NCI-H524 (cell line): ENCODE measurements at regions not wholly inside any gene's neighbourhood (a gene's known extent, or its start where the extent isn't known, plus 50 kb on each side); places are given as distances from the start of the nearest gene placed in this dataset.
"Not testable (repeated sequence)": the region's sequence is repeated elsewhere in the genome, so short reads cannot be mapped to it uniquely, and the experiment has no call there.

Source experiments
- DNase-seq, 2 experiments: peaks; one replicate each; lab custom pipeline; 2025; lab: John Stamatoyannopoulos, UW

- not testable (repeated sequence) for DNase-seq
Observed at GRCh38 chr2:179385756-179386155, 121.1 kb upstream of the SESTD1 start.

DNA sequence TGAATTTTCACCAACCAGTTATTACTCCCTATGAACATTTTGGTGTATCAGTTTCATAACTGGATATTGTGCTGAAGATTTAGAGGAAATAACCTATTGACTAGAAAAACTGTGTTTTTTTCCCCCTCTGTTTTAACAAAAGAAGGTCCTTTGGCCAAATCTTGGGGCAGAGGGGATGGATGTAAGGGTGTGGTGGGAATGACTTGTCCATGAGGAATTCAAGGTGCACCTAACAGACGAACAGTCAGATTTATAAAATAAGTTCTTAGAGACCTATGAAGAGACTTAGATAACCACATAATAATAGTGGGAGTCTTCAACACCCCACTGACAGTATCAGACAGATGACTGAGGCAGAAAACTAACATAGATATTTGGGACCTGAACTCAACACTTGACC is 119.3 kb upstream of the SESTD1 start:
- no peak for DNase-seq

DNA sequence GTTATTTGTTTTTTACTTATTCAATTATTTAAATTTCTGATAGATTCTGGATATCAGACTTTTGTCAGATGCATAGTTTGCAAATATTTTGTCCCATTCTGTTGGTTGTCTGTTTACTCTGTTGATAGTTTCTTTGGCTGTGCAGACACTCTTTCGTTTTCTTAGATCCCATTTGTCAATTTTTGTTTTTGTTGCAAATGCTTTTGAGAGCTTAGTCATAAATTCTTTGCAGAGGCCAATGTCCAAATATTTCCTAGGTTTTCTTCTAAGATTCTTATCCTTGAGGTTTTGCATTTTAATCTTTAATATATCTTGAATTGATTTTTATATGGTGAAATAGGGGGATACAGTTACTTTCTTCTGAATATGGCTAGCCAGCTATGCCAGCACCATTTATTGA is 112.7 kb upstream of the SESTD1 start:
- no peak for DNase-seq

- no peak for DNase-seq
Observed at GRCh38 chr2:179376881-179377280, 112.2 kb upstream of the SESTD1 start.

- no peak for DNase-seq
Observed at GRCh38 chr2:179373816-179374215, 109.2 kb upstream of the SESTD1 start.

DNA sequence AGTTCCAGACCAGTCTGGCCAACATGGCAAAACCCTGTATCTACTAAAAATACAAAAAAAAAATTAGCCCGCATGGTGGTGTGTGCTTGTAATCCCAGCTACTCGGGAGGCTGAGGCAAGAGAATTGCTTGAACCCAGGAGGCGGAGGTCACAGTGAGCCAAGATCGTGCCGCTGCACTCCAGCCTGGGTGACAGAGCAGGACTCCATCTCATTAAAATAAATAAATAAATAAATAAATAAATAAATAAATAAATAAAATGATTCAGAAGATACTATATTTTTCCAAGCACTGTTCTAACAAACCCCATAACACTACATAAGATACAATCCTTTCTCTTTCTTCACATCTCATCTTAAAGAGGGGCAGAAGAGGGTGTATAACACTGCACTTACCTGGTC is 100.9 kb upstream of the SESTD1 start:
- not testable (repeated sequence) for DNase-seq

DNA sequence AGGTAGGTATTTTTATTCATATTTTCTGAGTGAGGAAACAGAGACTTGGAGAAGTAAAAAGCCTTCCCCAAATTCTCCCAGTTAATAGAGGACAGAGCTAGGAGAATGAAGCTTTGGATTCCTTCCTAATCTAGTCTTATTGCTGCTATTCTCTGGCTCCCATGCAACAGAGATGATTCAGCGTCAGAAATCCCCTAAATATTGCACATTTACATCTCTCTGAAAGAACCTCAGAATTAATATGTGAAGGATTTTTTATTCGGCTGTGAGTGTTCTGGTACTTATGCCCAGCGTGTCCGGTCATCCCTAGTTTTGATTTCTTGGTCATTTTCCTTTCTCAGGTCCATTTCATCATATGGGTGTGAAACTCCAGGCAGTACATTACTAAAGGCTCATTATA is 91.2 kb upstream of the SESTD1 start:
- no peak for DNase-seq

DNA sequence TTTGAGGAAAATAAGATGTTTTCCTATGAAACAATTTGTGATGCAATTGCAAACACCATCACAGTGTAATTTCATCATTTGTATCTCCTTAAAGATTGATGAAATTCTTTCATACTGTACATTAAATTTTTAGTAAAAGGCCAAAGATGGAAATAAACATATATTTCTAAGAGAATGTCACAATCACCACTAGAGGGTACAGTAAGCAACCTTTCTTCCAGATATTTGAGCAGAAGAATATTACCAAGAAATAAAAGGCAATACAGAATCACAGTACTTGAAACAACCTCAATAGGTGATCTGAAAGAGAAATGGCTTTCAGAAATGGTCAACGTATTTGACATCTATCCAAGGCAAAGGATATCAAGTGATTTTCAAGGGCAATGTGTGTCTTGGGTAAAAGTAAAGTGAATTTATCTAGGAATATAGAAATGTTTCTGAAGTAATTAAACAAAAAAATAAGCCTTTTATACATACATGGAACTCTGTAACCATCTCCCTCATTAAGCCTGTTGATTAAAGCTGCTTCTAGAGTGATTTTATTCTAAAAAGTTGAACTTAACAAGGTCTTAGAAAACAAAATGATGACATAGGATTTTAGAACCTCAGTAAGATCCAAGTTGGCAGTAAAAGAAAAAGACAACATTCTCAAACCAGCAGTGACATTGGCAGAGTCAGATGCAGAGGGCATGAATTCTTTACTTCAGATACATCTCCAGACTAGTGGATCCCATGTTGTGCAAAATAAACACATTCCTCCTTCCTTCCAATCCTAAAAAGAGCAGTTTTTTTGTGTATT is 90.3 kb upstream of the SESTD1 start:
- DNase-seq, result peak in 1 of 2 experiments; percentile 8

GRCh38 chr2:179354296-179354695 is 89.7 kb upstream of the SESTD1 start:
- DNase-seq, result no peak

GRCh38 chr2:179352181-179352580 is 87.5 kb upstream of the SESTD1 start:
- no peak for DNase-seq

DNA sequence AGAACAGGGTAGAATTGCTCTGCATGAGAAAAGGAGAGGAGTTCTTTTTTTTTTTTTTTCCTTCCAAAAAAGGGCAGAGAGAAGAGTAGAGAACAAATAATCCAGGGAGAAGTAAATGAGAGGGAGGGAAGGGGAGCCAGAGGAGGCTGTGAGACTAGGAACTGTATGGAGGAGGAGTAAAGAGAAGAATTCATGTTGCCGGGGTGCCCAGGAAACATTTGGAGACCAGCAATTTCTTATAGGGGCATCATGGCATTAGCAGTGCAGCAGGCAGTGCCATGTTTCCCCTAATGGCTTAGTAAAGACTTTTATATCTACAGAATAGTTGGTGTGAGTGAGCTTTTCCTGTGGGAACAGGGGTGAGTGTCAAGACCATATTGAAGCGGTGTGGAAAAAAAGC is 86.4 kb upstream of the SESTD1 start:
- DNase-seq, result no peak

DNA sequence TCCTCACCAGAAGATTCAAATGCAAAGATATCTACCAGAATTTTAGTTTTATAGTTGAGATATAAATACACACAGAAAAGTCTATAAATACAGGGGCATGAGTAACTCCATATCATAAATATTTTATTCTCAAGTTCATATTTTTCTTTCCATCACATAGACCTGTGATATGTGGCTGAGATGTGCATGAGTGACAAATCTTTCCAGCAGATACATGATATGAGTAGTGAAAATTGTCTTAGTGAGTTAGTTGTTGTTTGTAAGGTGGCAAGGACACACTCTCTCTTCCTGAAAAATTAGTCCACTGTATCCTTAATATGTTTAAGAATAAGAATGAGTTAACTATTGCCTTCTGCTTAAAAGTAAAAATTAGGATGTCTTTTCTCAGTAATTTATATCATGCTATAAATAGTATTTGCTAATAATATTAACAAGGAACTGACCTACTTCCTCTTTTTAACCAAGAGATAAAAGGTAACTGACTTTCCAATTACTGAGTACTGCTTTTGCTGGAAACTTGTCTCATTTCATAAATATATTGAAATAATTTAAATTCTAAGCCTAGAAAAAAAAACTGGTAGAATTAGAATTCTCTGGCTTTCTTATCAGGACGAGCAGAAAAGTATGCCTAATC is 85.2 kb upstream of the SESTD1 start:
- no peak for DNase-seq

GRCh38 chr2:179348906-179349305 is 84.3 kb upstream of the SESTD1 start:
- DNase-seq, result no peak

DNA sequence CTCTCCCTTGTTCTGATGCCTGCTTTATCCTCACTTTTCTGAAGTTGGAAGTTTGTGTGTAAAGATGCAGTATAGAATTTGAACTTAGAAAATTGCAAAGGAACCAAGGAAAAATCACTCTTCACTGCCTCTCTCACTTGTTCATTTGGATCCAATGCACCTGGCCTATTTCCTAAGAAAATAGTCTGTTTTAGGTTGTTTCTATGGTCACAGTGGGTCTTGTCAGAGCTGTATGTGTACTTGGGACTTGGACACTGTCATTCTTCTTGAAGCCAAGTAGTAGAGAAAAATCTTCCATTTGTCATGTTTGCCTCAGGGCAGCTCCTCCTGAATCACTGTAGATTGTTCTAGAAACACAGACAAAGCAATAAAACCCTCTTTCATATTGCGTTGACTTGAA is 80.3 kb upstream of the SESTD1 start:
- no peak for DNase-seq

DNA sequence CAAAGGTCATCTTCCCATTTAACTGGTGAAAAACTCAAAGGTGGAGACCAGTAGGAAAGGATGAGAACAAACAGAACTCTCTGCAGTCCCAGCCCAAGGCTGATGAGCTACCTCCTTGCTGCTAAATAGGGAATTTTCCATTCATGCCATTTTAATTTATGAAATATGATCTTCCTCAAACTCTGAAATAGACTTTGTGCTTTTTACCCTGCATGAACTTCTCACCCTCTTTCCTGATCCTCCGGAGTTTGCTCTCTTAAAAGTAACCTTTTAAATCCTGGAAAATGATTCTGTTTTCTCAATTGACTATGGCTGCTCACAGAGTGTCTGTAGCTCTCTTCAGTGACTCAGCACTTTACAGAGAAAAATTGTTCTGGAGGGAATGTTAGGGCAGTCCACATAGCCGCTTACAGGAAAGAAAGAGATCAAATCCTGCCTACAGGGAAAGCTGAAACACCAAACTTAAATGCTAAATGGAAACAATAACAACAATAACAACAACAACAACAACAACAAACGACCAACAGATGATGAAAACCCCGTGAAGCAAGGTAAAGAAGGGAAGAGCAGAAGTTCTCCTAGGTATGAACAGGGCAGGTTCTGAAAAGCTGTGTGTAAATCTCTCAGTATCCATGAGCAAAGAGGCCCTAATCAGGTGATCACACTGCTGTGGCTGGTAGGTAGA is 79.8 kb upstream of the SESTD1 start:
- DNase-seq, result no peak

DNA sequence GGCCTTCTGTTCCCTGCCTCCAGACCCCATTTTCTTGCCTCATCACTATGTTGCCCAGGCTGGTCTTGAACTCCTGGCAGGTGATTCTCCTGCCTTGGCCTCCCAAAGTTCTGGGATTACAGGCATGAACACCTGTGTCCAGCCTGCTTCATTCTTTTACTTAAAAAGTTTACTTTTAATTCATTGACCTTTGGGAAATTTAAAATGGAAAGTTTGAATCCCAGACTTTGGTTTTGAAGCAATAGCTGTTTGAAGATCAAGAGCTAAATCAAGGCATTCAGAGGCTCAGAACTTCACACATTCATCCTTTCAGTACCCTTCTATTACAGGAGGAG is 79.3 kb upstream of the SESTD1 start:
- DNase-seq, result no peak

GRCh38 chr2:179341152-179341866 is 76.7 kb upstream of the SESTD1 start:
- no peak for DNase-seq

GRCh38 chr2:179340678-179341077 is 76.0 kb upstream of the SESTD1 start:
- peak in 1 of 2 experiments; percentile 27 for DNase-seq

- DNase-seq, result no peak
Observed at GRCh38 chr2:179338681-179339080, 74.0 kb upstream of the SESTD1 start.

- DNase-seq, result no peak
Observed at GRCh38 chr2:179336782-179337534, 72.3 kb upstream of the SESTD1 start.

GRCh38 chr2:179335732-179336131 is 71.1 kb upstream of the SESTD1 start:
- DNase-seq, result no peak

DNA sequence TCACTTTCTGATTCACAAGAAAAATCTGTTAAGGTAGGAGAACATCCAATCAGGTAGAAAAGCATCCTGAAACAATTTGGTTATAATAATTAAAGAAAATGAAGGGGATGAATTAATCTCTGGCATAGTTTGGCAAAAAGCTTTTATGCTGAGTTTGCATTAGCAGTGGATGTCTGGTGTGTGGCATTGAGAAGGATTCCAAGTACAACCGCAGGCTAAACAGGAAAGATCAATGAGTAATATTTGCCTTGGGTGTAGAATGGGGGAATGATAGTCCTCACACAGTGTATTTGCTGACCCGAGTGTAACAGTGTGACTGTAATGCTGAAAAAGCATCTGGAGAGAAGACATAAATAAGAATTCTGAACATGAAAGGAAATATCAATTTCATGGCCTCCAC is 68.3 kb upstream of the SESTD1 start:
- DNase-seq, result no peak
